ENCODE measurements at regions not wholly inside any gene's neighbourhood (a gene's known extent, or its start where the extent isn't known, plus 50 kb on each side); places are given as distances from the start of the nearest gene placed in this dataset.

DNA sequence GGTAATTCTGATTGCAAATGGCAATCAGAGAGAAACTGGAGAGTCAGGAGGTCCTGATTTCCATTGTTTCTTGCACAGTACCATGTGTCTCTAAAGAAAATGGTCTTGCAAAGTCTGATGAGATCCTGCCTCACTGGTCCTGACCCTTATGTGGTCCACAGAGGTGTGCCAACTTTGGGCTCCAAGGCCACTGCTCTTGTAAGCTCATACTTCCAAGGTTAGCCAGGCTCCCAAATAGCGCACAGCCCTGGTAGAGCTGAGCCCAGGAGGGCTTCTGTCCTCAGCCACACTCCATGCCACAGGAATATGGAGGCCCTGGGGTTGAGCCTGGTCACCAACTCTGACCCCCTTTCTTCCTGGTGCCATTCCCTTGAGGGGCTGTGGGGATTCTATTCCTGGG is 80.7 kb downstream of the SDC1 start:
- intact Hi-C loops (cut with micrococcal nuclease): no loop called here
- Mint-ChIP-seq H3K27ac (no peak overlapping the region), H3K27me3 (ENCODE audit: low read depth in 3 of 3) (peaks cover 4 to 6% (median 5%) of the 10 kb centered on the region in 3 donors), H3K4me3 (no peak overlapping the region), H3K36me3 (no peaks in the 10 kb centered on the region), H3K4me1 (no peaks in the 10 kb centered on the region), H3K9me3 (no peaks in the 10 kb centered on the region)
- no peak overlapping the region for H3K4me2 ChIP-seq (replicated peaks; ENCODE audit: extremely low read depth, low read length, poor library complexity, severe bottlenecking)
- no peak overlapping the region for H3K27ac ChIP-seq (ENCODE audit: low read depth in 1 of 2, low read length in 2 of 2)
- no peak overlapping the region for H2AFZ ChIP-seq (ENCODE audit: insufficient read depth, low read depth, low read length, poor library complexity, severe bottlenecking)
- TF ChIP-seq, protein P1, sequence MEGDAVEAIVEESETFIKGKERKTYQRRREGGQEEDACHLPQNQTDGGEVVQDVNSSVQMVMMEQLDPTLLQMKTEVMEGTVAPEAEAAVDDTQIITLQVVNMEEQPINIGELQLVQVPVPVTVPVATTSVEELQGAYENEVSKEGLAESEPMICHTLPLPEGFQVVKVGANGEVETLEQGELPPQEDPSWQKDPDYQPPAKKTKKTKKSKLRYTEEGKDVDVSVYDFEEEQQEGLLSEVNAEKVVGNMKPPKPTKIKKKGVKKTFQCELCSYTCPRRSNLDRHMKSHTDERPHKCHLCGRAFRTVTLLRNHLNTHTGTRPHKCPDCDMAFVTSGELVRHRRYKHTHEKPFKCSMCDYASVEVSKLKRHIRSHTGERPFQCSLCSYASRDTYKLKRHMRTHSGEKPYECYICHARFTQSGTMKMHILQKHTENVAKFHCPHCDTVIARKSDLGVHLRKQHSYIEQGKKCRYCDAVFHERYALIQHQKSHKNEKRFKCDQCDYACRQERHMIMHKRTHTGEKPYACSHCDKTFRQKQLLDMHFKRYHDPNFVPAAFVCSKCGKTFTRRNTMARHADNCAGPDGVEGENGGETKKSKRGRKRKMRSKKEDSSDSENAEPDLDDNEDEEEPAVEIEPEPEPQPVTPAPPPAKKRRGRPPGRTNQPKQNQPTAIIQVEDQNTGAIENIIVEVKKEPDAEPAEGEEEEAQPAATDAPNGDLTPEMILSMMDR (IDR thresholded peaks at IDR 0.05): no peak
- no peaks in the 10 kb centered on the region for H3K79me2 ChIP-seq (ENCODE audit: insufficient read depth, low read length)
- DNase-seq: no peak
- no peaks in the 10 kb centered on the region for H3K9me3 ChIP-seq (replicated peaks in 1 of 2; ENCODE audit: control insufficient read depth in 1 of 2, insufficient read depth in 1 of 2, low read length in 2 of 2)
- H3K9ac ChIP-seq (ENCODE audit: insufficient read depth, low read length, poor library complexity, severe bottlenecking): no peak overlapping the region
- no peaks in the 10 kb centered on the region for H3K4me1 ChIP-seq (ENCODE audit: control insufficient read depth in 1 of 2, insufficient read depth in 2 of 2, low read length in 2 of 2)
- no peak overlapping the region for H3K4me3 ChIP-seq (replicated peaks in 1 of 3; ENCODE audit: low read depth in 2 of 3, low read length in 3 of 3)
- H4K20me1 ChIP-seq (ENCODE audit: insufficient read depth, low read length): no peaks in the 10 kb centered on the region
- no CpG with 5 or more reads among the region's 1 CpG for WGBS (ENCODE audit: insufficient coverage)
- no peaks in the 10 kb centered on the region for H3K27me3 ChIP-seq (ENCODE audit: control insufficient read depth in 2 of 2, insufficient read depth in 2 of 2, low read length in 2 of 2)
- no peaks in the 10 kb centered on the region for H3K36me3 ChIP-seq (replicated peaks in 1 of 2; ENCODE audit: control insufficient read depth in 1 of 2, insufficient read depth in 2 of 2, low read length in 2 of 2)

DNA sequence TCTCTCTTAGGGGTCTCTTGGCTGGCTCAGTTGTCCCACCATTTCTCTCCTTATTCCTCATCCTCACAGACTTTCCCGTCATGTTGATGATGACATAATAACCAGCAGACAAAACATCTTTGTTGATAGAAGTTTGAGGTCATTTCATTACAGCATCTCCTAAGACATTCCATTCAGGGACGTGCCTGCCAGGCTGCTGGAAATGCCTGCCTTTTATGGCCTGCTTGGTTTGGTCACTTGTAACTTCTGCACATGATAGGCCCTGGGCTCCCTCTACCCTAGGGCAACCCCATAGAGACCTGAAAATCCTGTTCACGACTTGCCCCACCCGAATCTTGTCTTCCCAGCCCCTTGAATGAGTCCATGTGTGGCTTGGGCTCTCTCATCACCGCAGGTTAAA is 81.7 kb downstream of the SDC1 start:
- no peaks in the 10 kb centered on the region for H3K27me3 ChIP-seq (ENCODE audit: control insufficient read depth in 2 of 2, insufficient read depth in 2 of 2, low read length in 2 of 2)
- H3K9me3 ChIP-seq (replicated peaks in 1 of 2; ENCODE audit: control insufficient read depth in 1 of 2, insufficient read depth in 1 of 2, low read length in 2 of 2): no peaks in the 10 kb centered on the region
- no peak overlapping the region for H2AFZ ChIP-seq (ENCODE audit: insufficient read depth, low read depth, low read length, poor library complexity, severe bottlenecking)
- H3K27ac Mint-ChIP-seq: no peak overlapping the region
- intact Hi-C loops (cut with micrococcal nuclease): no loop called here
- H3K27ac ChIP-seq (ENCODE audit: low read depth in 1 of 2, low read length in 2 of 2): no peak overlapping the region
- no peaks in the 10 kb centered on the region for H4K20me1 ChIP-seq (ENCODE audit: insufficient read depth, low read length)
- no peaks in the 10 kb centered on the region for H3K4me1 ChIP-seq (ENCODE audit: control insufficient read depth in 1 of 2, insufficient read depth in 2 of 2, low read length in 2 of 2)
- no peak overlapping the region for H3K9ac ChIP-seq (ENCODE audit: insufficient read depth, low read length, poor library complexity, severe bottlenecking)
- H3K36me3 Mint-ChIP-seq: no peaks in the 10 kb centered on the region
- WGBS (ENCODE audit: insufficient coverage): 100% methylated on average over 3 of the region's 5 CpGs
- H3K79me2 ChIP-seq (ENCODE audit: insufficient read depth, low read length): no peaks in the 10 kb centered on the region
- H3K4me3 Mint-ChIP-seq: no peak overlapping the region
- no peaks in the 10 kb centered on the region for H3K9me3 Mint-ChIP-seq
- no peak overlapping the region for H3K4me2 ChIP-seq (replicated peaks; ENCODE audit: extremely low read depth, low read length, poor library complexity, severe bottlenecking)
- no peak for DNase-seq
- no peaks in the 10 kb centered on the region for H3K4me1 Mint-ChIP-seq
- no peaks in the 10 kb centered on the region for H3K36me3 ChIP-seq (replicated peaks in 1 of 2; ENCODE audit: control insufficient read depth in 1 of 2, insufficient read depth in 2 of 2, low read length in 2 of 2)
- H3K27me3 Mint-ChIP-seq (ENCODE audit: low read depth in 3 of 3): peaks cover 5 to 6% (median 6%) of the 10 kb centered on the region in 3 donors
- no peak overlapping the region for H3K4me3 ChIP-seq (replicated peaks in 1 of 3; ENCODE audit: low read depth in 2 of 3, low read length in 3 of 3)
- TF ChIP-seq, protein P1 (IDR thresholded peaks at IDR 0.05): no peak
